ENCODE measurements at regions not wholly inside any gene's neighbourhood (a gene's known extent, or its start where the extent isn't known, plus 50 kb on each side); places are given as distances from the start of the nearest gene placed in this dataset.

DNA sequence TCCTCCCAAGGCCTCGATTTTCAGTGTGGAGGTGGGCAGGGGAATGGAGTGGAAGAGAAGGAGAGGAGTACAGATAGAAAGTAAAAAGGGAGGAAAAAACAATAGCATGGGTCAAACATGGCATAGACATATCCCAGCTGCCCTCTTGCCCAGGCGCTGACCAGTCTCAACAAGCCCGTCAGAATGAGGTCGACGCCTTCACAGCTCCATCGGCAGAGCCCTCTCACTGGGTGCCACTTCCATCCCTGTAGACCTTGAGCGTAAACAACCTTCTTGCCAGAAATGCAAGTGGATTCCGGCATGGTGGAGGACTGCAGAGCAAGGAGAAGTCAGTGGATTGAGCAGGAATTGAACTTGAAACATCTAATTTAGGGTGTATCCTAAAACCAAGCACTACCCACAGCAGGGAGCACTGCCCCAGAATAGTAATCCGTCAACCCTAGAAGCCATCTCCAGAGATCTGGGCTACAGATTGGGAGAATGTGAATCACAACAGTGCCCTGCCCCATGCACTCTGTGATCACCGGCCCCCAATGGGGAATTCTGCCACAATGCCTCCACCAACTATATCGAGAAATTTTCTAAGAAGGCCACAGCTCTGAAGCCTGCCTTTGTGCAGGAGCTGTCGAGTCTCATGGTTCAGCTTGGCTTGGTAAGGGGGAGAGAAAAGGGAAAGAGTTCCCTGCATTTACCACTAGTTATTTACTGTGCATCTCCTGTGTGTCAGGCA, 190.1 kb downstream of the UACA start:
- TF ChIP-seq JUND (IDR thresholded peaks at IDR 0.05; ENCODE audit: low read depth): no peak
- DNase-seq (ENCODE audit: low read depth in 1 of 2, low spot score in 1 of 2): no peak
- in situ Hi-C loops (cut with HindIII; ENCODE audit: low pct_unique_long_range_greater_than_20kb, low sequenced_read_pairs): no loop called here

DNA sequence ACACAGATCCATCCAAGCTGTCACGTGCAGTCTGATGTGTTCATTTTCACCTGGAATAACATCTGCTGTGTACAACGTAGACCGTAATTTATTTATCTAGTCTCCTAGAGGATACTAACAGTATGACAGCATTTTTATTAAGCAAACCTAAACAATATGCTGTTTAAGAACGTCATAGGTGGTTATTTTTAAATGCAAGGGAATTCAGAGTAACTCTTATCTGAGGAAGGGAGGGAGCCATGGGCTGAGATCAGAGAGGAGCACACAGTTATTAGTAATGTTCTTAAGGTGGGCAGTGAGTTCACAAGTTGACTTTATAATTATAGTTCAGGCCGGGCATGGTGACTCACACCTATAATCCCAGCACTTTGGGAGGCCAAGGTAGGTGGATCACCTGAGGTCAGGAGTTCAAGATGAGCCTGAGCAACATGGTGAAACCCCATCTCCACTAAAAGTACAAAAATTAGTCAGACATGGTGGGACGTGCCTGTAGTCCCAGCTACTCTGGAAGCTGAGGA, 193.6 kb downstream of the UACA start:
- in situ Hi-C loops (cut with HindIII; ENCODE audit: low pct_unique_long_range_greater_than_20kb, low sequenced_read_pairs): no loop called here
- no peak for DNase-seq (ENCODE audit: low read depth in 1 of 2, low spot score in 1 of 2)
- no peak for TF ChIP-seq JUND (IDR thresholded peaks at IDR 0.05; ENCODE audit: low read depth)

DNA sequence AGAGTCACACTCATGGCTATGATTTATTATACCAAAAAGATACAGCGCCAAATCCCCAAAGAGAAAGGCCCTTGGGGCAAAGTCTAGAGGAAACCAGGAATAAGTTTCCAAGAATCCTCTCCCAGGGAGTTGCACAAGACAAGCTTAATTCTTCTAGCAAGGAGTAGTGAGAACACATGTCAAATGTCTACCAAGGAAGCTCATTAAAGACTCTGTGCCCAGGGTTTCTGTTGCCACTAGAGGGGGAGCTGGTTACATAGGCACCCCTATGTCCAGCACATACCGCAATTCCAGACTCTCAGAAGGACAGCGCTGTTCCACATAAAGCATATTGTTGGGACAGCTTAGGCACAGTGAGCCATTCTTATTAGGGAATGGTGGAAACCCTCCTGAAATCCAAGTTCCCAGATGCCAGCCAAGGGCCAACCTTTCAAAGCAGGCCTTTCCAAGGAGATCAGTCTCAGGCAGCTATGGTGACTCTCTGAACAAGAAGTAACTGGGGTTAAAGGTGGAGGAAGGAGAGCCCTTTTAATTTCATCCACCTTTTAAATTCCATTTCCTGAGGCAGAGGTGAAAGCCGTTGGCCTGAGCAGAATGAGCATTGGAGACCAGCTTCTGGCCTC, 194.2 kb downstream of the UACA start:
- in situ Hi-C loops (cut with HindIII; ENCODE audit: low pct_unique_long_range_greater_than_20kb, low sequenced_read_pairs): no loop called here
- no peak for TF ChIP-seq JUND (IDR thresholded peaks at IDR 0.05; ENCODE audit: low read depth)
- peak; percentile 48 to 77 for DNase-seq (ENCODE audit: low read depth in 1 of 2, low spot score in 1 of 2)

DNA sequence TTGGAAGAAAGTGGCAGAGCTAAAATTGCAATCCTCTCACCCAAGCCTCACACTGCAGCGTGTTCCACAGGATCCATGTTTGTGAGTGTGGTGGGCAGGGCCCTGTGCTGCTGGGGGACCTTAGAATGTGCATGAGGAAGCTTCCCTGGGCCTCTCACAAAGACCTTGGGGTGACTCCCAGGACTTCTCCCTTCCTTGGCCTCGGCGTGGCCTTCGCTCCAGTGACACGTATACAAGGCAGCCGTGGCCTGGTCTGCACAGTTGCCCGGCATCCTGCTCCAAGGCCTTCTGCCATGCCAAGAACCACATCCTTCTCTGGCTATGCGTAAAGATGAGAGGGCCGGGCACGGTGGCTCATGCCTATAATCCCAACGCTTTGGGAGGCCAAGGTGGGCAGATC, 196.4 kb downstream of the UACA start:
- in situ Hi-C loops (cut with HindIII; ENCODE audit: low pct_unique_long_range_greater_than_20kb, low sequenced_read_pairs): no loop called here
- DNase-seq (ENCODE audit: low read depth in 1 of 2, low spot score in 1 of 2): no peak
- TF ChIP-seq JUND (IDR thresholded peaks at IDR 0.05; ENCODE audit: low read depth): no peak

DNA sequence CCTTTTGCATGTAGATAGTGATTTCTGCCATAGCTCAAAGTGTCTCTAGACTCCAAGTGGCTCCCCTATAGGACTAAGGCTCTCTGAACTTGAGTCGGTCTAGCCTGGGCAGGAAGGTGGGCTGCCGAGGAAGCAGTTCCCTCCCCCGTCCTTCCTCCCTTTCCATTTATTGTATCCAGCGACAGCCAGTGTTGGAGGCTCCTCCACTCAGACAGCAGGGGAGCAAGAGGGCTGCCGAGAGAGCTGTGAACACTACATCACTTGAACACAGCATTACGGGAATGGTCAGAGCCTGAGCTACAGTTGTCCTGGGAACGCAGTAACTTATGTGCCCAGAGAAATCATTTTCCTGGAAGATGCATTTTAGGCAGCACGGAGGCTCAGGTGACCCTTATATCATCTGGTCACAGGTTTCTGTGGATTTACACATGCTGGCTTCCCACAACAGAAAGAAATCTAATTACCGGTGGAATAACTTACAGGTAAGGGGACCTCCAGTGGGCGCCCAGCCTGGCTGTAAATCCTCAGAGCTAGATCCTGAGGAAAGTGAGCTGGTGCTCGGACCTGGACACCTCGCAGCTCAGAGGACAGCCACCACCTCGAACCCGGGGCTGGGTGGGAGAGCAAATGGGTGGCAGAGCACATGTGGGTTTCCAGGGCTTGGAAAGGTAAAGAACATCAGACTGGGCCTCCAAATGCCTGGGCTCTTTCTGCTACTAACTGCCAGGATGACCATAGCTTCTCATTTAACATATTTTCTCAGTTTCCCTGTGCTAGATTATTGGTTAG, 197.1 kb downstream of the UACA start:
- DNase-seq (ENCODE audit: low read depth in 1 of 2, low spot score in 1 of 2): no peak
- in situ Hi-C loops (cut with HindIII; ENCODE audit: low pct_unique_long_range_greater_than_20kb, low sequenced_read_pairs): no loop called here
- TF ChIP-seq JUND (IDR thresholded peaks at IDR 0.05; ENCODE audit: low read depth): no peak

DNA sequence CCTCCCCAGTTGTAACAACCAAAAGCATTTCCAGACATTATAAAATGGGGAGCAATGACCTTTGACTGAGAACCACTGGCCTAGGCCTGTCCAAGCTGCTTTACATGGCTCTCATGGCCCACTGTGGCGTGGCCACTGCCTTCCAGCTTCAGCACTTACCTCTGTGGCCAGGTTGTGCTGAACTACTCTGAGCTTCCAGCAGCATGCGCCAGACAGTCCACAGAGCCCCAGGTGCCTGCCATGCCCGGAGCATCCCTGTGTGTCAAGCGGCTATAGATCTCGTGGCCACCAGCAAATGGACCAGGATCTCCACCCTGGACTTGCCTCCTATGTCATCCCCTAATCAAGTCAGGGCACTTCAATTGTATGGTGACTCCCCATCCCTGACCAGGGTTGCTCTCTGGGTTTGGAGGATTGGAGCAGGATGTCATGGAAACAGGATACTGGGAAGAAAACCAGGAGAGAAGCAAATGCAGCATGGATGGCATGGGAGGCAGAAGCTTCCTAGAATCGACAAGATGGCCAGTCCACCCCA, 199.7 kb downstream of the UACA start:
- DNase-seq (ENCODE audit: low read depth in 1 of 2, low spot score in 1 of 2): no peak
- in situ Hi-C loops (cut with HindIII; ENCODE audit: low pct_unique_long_range_greater_than_20kb, low sequenced_read_pairs): no loop called here
- no peak for TF ChIP-seq JUND (IDR thresholded peaks at IDR 0.05; ENCODE audit: low read depth)

DNA sequence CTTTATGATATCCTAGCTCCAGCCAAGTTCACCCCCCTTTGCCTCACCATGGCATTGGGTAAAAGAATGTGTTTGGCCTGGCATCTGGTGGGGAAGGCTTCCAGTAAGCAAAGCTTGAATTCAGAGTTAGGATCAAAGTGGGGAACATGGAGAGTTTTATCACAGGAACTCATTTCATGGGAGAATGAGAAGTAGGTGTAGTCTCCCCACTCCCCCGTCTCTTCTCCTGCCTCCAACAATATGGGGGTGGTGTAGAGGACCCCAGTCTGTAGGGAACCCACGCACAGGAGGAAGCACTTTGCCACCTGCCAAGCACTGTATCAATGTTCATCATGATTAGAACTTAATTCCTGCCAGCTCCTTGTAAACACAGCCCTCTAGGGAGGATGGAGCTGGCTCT, 200.5 kb downstream of the UACA start:
- no peak for TF ChIP-seq JUND (IDR thresholded peaks at IDR 0.05; ENCODE audit: low read depth)
- in situ Hi-C loops (cut with HindIII; ENCODE audit: low pct_unique_long_range_greater_than_20kb, low sequenced_read_pairs): no loop called here
- DNase-seq (ENCODE audit: low read depth in 1 of 2, low spot score in 1 of 2): no peak

DNA sequence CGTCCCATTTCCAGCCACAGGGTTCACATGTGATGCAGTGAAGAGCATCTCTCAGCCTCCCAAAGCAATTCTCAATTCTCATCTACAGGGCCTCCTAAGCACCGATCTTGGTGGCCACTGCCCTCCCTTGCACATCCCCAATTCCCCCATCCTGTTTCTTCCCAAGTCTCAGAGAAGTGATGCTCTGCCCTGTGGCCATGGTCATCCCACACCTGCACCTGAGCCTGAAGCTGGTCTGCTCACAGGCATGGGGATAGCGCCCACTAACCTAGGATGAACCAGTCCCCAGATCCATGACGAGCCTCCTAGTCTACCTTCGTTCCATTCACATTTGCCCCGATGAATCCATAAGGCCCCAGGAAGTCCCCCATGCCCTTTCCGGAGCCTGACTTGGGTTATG, 201.5 kb downstream of the UACA start:
- no peak for TF ChIP-seq JUND (IDR thresholded peaks at IDR 0.05; ENCODE audit: low read depth)
- no peak for DNase-seq (ENCODE audit: low read depth in 1 of 2, low spot score in 1 of 2)
- in situ Hi-C loops (cut with HindIII; ENCODE audit: low pct_unique_long_range_greater_than_20kb, low sequenced_read_pairs): no loop called here

DNA sequence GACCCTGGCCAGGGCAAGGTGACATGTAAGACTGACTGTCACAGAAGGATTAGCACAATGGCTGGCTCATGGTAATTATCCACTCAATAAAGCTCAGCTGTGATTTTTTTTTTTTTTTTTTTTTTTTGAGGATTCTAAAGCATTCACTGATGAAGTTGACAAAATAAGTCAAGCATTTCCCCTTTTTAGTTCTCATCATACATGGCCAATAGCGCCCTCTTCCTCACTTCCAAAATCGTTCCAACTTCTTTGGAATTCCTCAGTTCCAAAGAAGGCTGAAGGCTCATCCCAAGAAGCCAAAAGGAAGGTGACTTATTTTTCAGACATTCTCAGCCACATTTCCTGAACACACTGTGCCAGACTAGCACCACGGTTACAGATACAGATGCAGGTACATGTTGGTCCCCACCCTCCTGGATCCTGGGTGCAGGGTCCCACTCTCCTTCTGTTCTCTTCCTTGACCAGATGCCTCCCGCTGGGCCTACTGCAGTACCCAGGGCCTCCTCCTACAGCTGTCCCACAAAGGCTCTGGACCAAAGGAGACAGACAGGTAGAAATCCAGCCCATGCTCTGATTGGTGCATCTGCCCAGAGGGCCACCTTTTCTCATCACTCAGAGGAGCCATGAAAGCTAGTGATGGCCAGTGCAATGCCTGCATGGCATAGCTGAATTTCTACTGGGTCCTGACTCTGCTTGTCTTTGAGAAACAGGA, 202.6 kb downstream of the UACA start:
- TF ChIP-seq JUND (IDR thresholded peaks at IDR 0.05; ENCODE audit: low read depth): no peak
- in situ Hi-C loops (cut with HindIII; ENCODE audit: low pct_unique_long_range_greater_than_20kb, low sequenced_read_pairs): no loop called here
- no peak for DNase-seq (ENCODE audit: low read depth in 1 of 2, low spot score in 1 of 2)

DNA sequence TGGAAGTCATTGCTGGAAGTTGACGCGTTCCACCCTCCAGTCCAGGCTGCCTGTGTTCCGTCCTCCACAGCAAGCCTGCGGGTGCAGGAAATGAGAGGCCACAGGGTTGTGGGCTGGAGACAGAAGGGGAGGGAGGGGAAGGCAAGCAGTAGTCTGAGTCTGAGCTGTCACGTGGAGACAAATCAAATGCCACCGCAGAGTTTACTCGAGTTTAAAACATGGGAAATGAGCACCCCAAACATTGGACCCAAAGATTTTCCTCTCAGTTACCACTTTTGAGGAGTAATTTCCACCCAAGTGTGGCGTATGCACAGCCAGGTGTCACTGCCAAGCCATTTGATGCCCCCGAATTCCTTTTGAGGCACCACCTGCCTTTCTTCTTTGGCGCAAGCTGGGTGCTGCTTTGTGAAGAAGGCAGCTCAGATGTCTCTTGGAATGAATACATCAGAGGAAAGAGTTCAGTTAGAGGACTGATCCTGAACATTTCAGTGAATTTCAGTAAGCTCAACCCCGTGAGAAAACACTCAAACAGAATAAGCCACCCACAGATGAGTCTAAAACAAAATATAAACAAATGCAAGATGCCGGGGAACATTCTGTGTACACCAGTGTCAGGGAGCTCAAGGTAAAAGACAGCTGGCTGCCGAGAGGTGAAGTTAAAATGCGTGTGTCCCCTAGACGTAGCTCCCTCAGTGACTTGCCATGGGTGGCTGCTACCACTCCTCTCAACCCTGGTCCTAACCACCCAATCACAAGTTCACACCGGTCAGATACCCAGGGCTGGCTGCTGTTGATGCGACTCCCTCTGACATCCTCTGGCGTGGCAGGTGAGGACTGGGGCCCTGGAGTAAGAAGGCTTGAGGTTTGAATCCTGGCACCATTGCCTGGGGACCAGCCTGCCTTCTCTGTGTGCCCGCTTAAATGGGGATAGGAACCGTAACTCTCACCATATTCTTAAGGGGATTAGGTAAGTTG, 203.8 kb downstream of the UACA start:
- no peak for DNase-seq (ENCODE audit: low read depth in 1 of 2, low spot score in 1 of 2)
- no peak for TF ChIP-seq JUND (IDR thresholded peaks at IDR 0.05; ENCODE audit: low read depth)

More for the DNA sequence above, 203.8 kb downstream of the UACA start:
- in situ Hi-C loops (cut with HindIII; ENCODE audit: low pct_unique_long_range_greater_than_20kb, low sequenced_read_pairs): no loop called here
